ENCODE measurements at regions not wholly inside any gene's neighbourhood (a gene's known extent, or its start where the extent isn't known, plus 50 kb on each side); places are given as distances from the start of the nearest gene placed in this dataset.
"Not testable (repeated sequence)": the region's sequence is repeated elsewhere in the genome, so short reads cannot be mapped to it uniquely, and the experiment has no call there.

DNA sequence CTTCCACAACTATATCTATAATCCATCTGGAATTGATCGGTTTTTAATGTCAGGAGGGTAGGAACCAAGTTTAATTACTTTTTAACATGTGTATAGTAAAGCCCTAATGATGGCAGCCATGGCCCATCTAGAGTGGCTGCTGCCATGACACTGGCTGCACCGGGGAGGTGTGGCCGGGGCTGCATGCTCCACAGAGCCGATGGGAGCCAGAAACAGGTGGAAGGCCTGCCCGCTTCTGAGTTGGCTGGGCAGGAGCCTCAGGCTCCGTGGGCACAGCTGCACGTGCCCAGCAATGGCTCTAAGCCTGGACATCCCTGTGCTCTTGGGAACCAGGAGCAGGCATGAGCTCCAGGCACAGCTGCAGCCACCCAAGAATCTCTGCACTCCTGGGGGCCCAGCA, 73.0 kb downstream of the GBP6 start:
- no peak overlapping the region for H3K4me3 ChIP-seq (replicated peaks in 1 of 3; ENCODE audit: insufficient read depth in 1 of 3, low read depth in 2 of 3, low read length in 3 of 3)
- H3K27ac ChIP-seq (ENCODE audit: extremely low read length, insufficient read depth, low read length) = no peak overlapping the region
- H3K9ac ChIP-seq (ENCODE audit: insufficient read depth, low read depth, low read length) = no peak overlapping the region
- no peaks in the 10 kb centered on the region; a peak in 1 of 5 replicates for H3K27me3 ChIP-seq (ENCODE audit: control insufficient read depth in 1 of 2, insufficient read depth in 2 of 2, low read length in 2 of 2)
- no peaks in the 10 kb centered on the region for H3K79me2 ChIP-seq (ENCODE audit: insufficient read depth, low read length)
- ChIA-PET POLR2A (no interaction called here), CTCF (ENCODE audit: low intra/inter-chr PET ratio, low total read pairs) (no interaction called here)
- in situ Hi-C loops (cut with HindIII; ENCODE audit: extremely low pct_ligation_motif_present, low pct_unique_long_range_greater_than_20kb) (no loop called here), intact Hi-C loops (cut with micrococcal nuclease; ENCODE audit: unreplicated experiment) (no loop called here)
- FAIRE-seq = no peak
- H3K9me3 ChIP-seq (ENCODE audit: low read length) = no peaks in the 10 kb centered on the region; the same call in 1 of the 2 replicates
- ATAC-seq = no peak
- TF ChIP-seq BCL6 (CRISPR knock-in tag; IDR thresholded peaks at IDR 0.05) = no peak
- no peak for TF ChIP-seq SNAPC2 (CRISPR knock-in tag; IDR thresholded peaks at IDR 0.05)
- TF ChIP-seq ZNF720 (CRISPR knock-in tag; IDR thresholded peaks at IDR 0.05) = no peak
- no peak for DNase-seq (ENCODE audit: low spot score)
- no peak overlapping the region for H2AFZ ChIP-seq (ENCODE audit: low read length)
- H4K20me1 ChIP-seq (ENCODE audit: insufficient read depth, low read length) = no peaks in the 10 kb centered on the region
- no peaks in the 10 kb centered on the region for H3K36me3 ChIP-seq (replicated peaks in 1 of 2; ENCODE audit: control insufficient read depth in 1 of 2, insufficient read depth in 2 of 2, low read length in 2 of 2)
- BruUV-seq (replicated peaks) = no TSS peak
- 15% methylated on average over 5 of the region's 7 CpGs for WGBS (ENCODE audit: low lambda C conversion rate)
- H3K4me1 ChIP-seq (ENCODE audit: insufficient read depth, low read length) = no peaks in the 10 kb centered on the region
- no peak overlapping the region for H3K4me2 ChIP-seq (ENCODE audit: low read depth, low read length)

DNA sequence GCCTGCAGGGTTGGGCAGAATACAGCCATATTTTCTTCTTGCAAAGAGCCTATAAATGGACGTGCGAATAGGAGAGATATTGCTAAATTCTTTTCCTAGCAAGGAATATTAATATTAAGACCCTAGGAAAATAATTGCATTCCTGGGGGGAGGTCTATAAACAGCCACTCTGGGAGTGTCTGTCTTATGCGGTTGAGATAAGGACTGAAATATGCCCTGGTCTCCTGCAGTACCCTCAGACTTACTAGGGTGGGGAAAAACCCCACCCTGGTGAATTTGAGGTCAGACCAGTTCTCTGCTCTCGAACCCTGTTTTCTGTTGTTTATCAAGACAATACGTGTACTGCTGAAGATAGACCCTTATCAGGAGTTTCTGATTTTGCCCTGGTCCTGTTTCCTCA, 74.4 kb downstream of the GBP6 start:
- H4K20me1 ChIP-seq (ENCODE audit: insufficient read depth, low read length); CTCF ChIA-PET (ENCODE audit: low intra/inter-chr PET ratio, low total read pairs); H3K4me3 ChIP-seq (replicated peaks in 1 of 3; ENCODE audit: insufficient read depth in 1 of 3, low read depth in 2 of 3, low read length in 3 of 3); ATAC-seq; DNase-seq (ENCODE audit: low spot score); H3K27ac ChIP-seq (ENCODE audit: extremely low read length, insufficient read depth, low read length); H3K79me2 ChIP-seq (ENCODE audit: insufficient read depth, low read length); H3K9ac ChIP-seq (ENCODE audit: insufficient read depth, low read depth, low read length); in situ Hi-C loops (cut with HindIII; ENCODE audit: extremely low pct_ligation_motif_present, low pct_unique_long_range_greater_than_20kb); H3K36me3 ChIP-seq (replicated peaks in 1 of 2; ENCODE audit: control insufficient read depth in 1 of 2, insufficient read depth in 2 of 2, low read length in 2 of 2); H3K27me3 ChIP-seq (ENCODE audit: control insufficient read depth in 1 of 2, insufficient read depth in 2 of 2, low read length in 2 of 2); H3K4me1 ChIP-seq (ENCODE audit: insufficient read depth, low read length); H3K4me2 ChIP-seq (ENCODE audit: low read depth, low read length); POLR2A ChIA-PET; FAIRE-seq; intact Hi-C loops (cut with micrococcal nuclease; ENCODE audit: unreplicated experiment); H3K9me3 ChIP-seq (ENCODE audit: low read length); H2AFZ ChIP-seq (ENCODE audit: low read length); BruUV-seq (replicated peaks): not testable (repeated sequence)
- 23% methylated on average over 5 of the region's 5 CpGs for WGBS (ENCODE audit: low lambda C conversion rate)

DNA sequence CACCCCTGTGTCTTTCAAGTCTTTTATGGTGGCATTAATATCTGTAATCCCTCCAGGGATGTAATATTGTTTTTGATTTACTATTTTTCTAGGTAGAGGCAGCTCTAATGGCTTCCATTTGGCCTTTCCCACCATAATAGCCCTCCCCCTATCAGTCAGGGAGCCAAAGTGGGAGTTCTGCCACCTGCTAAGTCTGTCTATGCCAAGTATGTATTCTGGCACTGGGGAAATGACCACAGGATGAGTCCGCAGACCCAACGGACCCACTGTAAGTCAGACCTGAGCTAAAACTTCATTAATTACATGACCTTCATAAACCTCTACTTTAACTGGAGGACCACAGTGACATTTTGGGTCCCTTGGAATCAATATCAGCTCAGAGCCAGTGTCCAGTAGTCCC, 77.1 kb downstream of the GBP6 start:
- DNase-seq (ENCODE audit: low spot score) = no peak
- Histone ChIP-seq H3K27ac (ENCODE audit: extremely low read length, insufficient read depth, low read length) (no peak overlapping the region), H4K20me1 (ENCODE audit: insufficient read depth, low read length) (no peaks in the 10 kb centered on the region), H3K9ac (ENCODE audit: insufficient read depth, low read depth, low read length) (no peak overlapping the region), H3K36me3 (replicated peaks in 1 of 2; ENCODE audit: control insufficient read depth in 1 of 2, insufficient read depth in 2 of 2, low read length in 2 of 2) (no peaks in the 10 kb centered on the region), H3K4me1 (ENCODE audit: insufficient read depth, low read length) (no peaks in the 10 kb centered on the region), H3K4me2 (ENCODE audit: low read depth, low read length) (no peak overlapping the region), H3K4me3 (replicated peaks in 1 of 3; ENCODE audit: insufficient read depth in 1 of 3, low read depth in 2 of 3, low read length in 3 of 3) (no peak overlapping the region), H3K27me3 (ENCODE audit: control insufficient read depth in 1 of 2, insufficient read depth in 2 of 2, low read length in 2 of 2) (no peaks in the 10 kb centered on the region; a peak in 1 of 5 replicates), H2AFZ (ENCODE audit: low read length) (no peak overlapping the region), H3K79me2 (ENCODE audit: insufficient read depth, low read length) (no peaks in the 10 kb centered on the region), H3K9me3 (ENCODE audit: low read length) (no peaks in the 10 kb centered on the region; the same call in 1 of the 2 replicates)
- intact Hi-C loops (cut with micrococcal nuclease; ENCODE audit: unreplicated experiment) = no loop called here
- in situ Hi-C loops (cut with HindIII; ENCODE audit: extremely low pct_ligation_motif_present, low pct_unique_long_range_greater_than_20kb) = no loop called here
- BruUV-seq (replicated peaks) = no TSS peak
- FAIRE-seq = no peak
- no peak for ATAC-seq
- 33% methylated on average over 2 of the region's 2 CpGs for WGBS (ENCODE audit: low lambda C conversion rate)
- ChIA-PET CTCF (ENCODE audit: low intra/inter-chr PET ratio, low total read pairs) (no interaction called here), POLR2A (no interaction called here)
- TF ChIP-seq, protein P1, sequence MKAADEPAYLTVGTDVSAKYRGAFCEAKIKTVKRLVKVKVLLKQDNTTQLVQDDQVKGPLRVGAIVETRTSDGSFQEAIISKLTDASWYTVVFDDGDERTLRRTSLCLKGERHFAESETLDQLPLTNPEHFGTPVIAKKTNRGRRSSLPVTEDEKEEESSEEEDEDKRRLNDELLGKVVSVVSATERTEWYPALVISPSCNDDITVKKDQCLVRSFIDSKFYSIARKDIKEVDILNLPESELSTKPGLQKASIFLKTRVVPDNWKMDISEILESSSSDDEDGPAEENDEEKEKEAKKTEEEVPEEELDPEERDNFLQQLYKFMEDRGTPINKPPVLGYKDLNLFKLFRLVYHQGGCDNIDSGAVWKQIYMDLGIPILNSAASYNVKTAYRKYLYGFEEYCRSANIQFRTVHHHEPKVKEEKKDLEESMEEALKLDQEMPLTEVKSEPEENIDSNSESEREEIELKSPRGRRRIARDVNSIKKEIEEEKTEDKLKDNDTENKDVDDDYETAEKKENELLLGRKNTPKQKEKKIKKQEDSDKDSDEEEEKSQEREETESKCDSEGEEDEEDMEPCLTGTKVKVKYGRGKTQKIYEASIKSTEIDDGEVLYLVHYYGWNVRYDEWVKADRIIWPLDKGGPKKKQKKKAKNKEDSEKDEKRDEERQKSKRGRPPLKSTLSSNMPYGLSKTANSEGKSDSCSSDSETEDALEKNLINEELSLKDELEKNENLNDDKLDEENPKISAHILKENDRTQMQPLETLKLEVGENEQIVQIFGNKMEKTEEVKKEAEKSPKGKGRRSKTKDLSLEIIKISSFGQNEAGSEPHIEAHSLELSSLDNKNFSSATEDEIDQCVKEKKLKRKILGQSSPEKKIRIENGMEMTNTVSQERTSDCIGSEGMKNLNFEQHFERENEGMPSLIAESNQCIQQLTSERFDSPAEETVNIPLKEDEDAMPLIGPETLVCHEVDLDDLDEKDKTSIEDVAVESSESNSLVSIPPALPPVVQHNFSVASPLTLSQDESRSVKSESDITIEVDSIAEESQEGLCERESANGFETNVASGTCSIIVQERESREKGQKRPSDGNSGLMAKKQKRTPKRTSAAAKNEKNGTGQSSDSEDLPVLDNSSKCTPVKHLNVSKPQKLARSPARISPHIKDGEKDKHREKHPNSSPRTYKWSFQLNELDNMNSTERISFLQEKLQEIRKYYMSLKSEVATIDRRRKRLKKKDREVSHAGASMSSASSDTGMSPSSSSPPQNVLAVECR (CRISPR knock-in tag; IDR thresholded peaks at IDR 0.05; ENCODE audit: borderline replicate concordance) = no peak
- TF ChIP-seq, protein P2, sequence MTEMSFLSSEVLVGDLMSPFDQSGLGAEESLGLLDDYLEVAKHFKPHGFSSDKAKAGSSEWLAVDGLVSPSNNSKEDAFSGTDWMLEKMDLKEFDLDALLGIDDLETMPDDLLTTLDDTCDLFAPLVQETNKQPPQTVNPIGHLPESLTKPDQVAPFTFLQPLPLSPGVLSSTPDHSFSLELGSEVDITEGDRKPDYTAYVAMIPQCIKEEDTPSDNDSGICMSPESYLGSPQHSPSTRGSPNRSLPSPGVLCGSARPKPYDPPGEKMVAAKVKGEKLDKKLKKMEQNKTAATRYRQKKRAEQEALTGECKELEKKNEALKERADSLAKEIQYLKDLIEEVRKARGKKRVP (CRISPR knock-in tag; IDR thresholded peaks at IDR 0.05) = no peak
- no peak for TF ChIP-seq TAF1 (CRISPR knock-in tag; IDR thresholded peaks at IDR 0.05)
- TF ChIP-seq KMT2B (CRISPR knock-in tag; IDR thresholded peaks at IDR 0.05) = no peak

All from HepG2 (cell line).